ENCODE measurements at regions not wholly inside any gene's neighbourhood (a gene's known extent, or its start where the extent isn't known, plus 50 kb on each side); places are given as distances from the start of the nearest gene placed in this dataset.

GRCh38 chrX:121102101-121102500, 54.7 kb downstream of the GLUD2 start:
- no peak for DNase-seq (ENCODE audit: low spot score)

- no peak for DNase-seq (ENCODE audit: low spot score)
Observed at GRCh38 chrX:121103381-121103780, 56.0 kb downstream of the GLUD2 start.

GRCh38 chrX:121106484-121107235, 59.2 kb downstream of the GLUD2 start:
- no peak for DNase-seq (ENCODE audit: low spot score)

DNA sequence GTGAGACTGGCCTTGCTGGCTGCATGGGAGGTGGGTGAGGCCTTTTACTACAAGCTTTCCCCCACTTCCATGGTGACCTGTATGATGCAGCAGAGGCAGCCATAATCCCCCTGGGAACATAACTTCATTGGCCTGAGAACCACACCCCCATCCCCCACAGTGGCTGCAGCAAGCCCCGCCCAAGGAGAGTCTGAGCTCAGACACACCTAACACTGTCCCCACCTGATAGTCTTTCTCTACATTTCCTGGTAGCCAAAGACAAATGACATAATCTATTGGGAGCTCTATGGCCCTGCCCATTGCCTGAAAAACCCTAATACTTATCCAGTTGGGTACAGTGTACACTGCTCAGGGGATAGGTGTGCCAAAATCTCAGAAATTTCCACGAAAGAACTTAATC, 62.6 kb downstream of the GLUD2 start:
- DNase-seq (ENCODE audit: low spot score): no peak

GRCh38 chrX:121110536-121110935, 63.1 kb downstream of the GLUD2 start:
- no peak for DNase-seq (ENCODE audit: low spot score)

DNA sequence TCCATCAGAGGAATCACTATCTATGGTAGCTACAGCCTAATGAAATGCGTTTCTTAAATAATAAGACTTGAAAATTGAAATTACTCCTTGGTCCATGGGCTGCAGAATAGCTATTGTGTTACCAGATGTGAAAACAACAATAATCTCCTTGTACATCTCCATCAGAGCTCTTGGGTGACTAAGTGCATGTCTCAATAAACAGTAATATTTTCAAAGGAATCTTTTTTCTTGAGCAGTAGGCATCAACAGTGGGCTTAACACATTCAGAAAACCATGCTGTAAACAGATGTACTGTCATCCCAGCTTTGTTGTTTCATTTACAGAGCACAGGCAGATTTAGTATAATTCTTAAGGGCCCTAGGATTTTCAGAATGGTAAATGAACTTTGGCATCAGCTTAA, 67.3 kb downstream of the GLUD2 start:
- DNase-seq (ENCODE audit: low spot score): no peak

DNA sequence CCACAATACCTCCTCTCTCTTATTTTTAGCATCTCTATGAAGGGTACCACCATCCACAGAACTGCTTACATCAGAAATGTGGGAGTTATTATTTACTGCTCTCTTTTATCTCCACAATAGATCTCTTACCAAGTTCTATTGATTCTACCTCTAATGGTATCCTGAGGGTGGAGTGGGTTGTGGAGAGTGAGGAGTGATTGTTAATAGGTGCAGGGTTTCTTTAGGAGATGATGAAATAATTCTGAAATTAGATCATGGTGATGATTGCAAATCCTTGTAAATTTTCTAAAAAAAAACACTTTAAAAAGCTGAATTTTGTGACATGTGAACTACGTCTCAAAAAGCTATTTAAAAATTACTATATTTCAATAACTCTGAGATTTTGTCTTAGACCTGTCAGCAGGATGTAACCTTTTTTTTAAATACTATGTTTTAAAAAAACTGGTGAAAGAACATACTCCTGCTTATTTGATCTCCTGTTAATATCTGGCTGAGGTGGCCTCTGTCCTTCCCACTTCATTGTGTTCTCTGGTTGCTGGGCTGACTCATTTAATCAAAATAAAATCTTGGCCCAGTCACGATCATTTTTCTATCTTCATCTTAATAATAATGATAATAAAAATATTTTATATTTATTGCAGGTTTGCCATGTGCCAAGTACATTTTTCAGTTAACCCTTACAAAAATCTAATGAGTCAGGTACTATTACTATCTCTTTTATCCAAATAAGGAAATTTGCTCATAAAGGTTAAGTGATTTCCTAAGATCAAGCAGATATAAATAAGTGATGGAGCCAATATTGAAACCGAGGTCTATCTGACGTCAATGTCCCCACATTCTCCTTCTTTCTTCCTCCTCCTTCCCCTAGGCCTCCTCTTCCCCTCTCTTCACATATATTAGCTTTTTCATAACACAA, 73.5 kb downstream of the GLUD2 start:
- DNase-seq (ENCODE audit: low spot score): no peak

- DNase-seq (ENCODE audit: low spot score): no peak
Observed at GRCh38 chrX:121122332-121122731, 74.9 kb downstream of the GLUD2 start.

GRCh38 chrX:121128925-121129877, 81.8 kb downstream of the GLUD2 start:
- DNase-seq (ENCODE audit: low spot score): no peak

DNA sequence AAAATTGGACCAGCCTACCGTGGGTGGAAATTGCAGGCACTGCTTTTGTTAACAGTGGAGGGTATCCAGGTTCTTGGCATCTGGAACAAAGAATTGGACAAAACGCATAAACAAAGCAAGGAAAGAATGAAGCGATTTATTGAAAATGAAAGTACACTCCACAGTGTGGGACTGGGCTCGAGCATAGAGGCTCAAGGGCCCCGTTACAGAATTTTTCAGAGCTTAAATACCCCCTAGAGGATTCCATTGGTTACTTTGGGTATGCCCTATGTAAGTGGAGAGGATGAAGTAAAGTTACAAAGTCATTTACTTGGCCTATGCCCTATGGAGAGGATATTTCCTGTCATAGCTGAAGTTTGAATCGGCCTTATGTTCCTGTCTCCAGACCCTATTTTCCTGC, 85.3 kb downstream of the GLUD2 start:
- no peak for DNase-seq (ENCODE audit: low spot score)

DNA sequence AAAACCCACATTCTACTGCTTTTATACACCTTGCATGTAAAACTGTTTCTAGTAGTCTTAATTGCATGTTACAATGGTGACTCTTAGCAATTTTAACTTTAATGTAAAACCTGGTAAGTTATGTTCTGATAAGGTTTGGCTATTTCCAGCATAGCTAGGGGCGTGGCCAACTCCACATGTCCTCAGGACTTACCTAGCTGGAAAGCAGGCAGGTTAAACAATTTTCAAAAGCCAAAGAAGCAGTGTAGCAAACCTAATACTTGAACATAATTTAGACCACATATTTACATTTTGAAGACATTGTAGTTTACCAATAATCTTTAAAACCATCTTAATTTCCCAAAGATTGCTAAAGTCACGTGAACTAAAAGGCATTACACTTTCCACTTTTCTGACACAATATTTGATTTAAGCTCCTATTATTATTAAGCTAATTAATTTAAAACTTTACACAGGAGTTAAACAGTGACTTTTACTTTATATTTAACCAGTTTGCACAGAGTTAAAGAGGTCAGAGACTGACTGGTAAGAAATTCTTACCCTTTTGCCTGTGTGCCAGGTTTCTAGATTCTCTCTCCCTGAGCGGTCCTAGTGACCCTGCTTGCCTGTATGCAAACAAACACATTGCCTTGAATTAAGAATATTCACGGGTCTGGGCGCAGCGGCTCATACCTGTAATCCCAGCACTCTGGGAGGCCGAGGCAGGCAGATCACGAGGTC, 88.2 kb downstream of the GLUD2 start:
- DNase-seq (ENCODE audit: low spot score): no peak

DNA sequence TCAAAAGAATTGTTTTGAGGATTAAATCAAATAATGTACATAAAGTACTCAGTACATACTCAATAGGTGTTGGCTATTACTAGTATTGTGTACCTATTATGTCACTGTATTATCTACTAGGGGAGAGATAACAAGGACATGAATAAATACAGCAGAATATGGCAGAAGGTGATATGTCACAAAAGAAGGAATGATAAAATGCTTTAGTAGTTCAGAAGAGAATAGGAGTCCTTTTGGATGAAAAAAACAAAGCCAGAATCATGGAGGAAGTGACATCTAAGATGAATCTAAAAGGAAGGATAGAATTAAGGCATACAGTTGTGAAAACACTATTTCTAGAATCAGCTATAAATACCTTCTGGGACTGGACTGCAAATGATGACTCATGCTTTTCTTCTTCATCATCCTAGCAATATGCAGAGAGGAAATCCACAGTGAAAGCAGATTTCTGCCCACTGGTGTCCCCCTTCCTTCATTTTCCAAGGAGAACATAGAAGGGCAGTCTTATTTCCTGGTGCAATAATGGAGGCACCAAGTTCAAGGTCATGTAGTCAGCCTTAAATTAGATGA, 98.7 kb downstream of the GLUD2 start:
- DNase-seq (ENCODE audit: low spot score): no peak

GRCh38 chrX:121150217-121150616, 102.8 kb downstream of the GLUD2 start:
- DNase-seq (ENCODE audit: low spot score): no peak

DNA sequence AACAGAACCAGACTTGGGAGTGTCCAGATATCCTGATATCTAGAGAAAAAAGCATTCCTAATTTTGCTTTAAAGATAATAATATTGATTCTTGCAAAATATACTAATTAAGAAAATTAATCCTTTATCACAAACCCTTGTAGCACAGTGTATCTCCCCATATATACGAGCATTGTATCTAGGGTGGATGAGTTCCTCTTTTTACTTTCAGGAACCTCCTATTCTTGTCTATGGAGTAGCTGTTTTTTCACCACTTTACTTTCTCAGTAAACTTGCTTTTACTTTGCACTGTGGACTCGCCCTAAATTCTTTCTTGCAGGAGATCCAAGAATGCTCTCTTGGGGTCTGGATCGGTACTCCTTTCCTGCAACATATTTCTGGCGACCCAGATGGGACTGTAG, 103.9 kb downstream of the GLUD2 start:
- DNase-seq (ENCODE audit: low spot score): no peak

GRCh38 chrX:121154858-121155404, 107.5 kb downstream of the GLUD2 start:
- no peak for DNase-seq (ENCODE audit: low spot score)

DNA sequence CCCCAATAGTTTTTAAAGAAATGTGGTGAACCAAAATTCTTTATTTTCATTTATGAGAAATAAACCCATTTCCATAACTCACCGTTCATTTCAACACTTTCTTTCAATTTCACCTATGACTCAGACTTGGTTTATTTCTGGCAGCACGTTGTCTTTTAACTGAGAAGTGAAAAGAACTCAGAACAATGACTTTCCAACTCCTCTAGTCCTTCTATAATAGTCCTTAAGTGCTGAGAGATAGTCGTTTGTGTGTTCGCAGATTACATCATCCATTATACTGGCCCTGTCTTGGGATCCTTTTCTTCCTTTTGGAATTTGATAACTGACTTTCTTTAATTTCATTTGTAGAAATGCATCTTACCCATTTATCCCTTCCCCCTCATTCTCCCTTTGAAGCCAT, 113.6 kb downstream of the GLUD2 start:
- DNase-seq (ENCODE audit: low spot score): no peak

GRCh38 chrX:121161501-121161933, 114.1 kb downstream of the GLUD2 start:
- no peak for DNase-seq (ENCODE audit: low spot score)

GRCh38 chrX:121163443-121163842, 116.0 kb downstream of the GLUD2 start:
- no peak for DNase-seq (ENCODE audit: low spot score)

DNA sequence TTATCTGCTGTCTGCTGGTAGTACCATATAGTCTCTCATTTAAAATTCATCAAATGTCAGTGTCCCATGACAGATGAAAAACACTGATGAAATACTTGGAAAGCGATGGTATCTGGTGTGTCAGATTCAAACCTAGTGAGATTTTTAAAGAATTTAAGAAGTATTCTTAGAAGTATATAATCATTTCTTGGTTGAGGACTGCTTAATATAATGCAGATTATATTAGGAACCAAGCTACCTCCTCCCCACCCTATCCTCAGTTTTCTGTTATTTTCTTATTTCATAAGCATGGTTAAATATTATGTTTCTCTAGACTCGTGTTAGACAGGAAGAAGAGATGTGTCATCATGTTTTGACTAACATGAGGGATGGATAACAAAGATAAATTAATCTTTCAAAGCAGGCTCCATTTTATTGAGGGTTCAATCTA, 118.5 kb downstream of the GLUD2 start:
- DNase-seq (ENCODE audit: low spot score): no peak

Data from A172 (cell line).